ENCODE measurements at regions not wholly inside any gene's neighbourhood (a gene's known extent, or its start where the extent isn't known, plus 50 kb on each side); places are given as distances from the start of the nearest gene placed in this dataset.

DNA sequence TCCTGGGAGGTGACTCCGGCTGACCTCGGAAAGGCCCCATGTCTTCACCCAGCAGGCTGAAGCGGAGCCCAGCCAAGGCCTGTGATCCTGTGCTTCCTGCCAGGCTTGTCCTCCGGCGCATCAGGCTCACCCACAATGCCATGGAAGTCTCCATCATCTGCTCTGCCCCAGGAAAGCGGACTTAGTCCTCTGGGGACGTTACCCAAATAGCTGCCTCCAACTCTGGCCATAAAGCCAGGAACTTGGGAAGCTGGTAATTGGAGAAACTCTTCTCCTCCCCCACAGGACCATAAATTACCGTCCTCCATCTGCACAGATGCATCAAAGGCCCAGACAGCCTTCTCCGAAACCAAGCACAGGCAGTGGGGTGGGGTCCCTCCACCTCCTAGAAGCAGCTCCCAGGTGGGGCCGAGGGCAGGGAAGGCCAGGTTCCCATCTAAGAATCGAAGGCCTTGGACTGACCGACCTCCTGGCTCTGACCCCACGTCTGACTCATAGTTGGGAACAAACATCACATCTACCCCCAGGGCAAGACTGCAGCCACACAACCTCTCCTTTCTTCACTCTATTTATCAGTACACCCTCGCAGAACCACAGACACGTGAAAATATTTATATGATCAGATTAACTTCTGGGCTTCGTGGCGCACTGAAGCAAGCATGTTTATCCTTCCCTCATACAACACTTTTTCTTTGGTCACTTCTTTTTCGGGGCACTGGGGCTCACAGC, 56.4 kb downstream of the PITPNM2 start:
- TF ChIP-seq SIN3A (IDR thresholded peaks at IDR 0.05; ENCODE audit: borderline replicate concordance, insufficient read depth, low read length) (no peak), FOXP2 (optimal IDR thresholded peaks at IDR 0.05; ENCODE audit: borderline replicate concordance, extremely low read depth, extremely low read length, insufficient read depth) (peak; percentile 13)

DNA sequence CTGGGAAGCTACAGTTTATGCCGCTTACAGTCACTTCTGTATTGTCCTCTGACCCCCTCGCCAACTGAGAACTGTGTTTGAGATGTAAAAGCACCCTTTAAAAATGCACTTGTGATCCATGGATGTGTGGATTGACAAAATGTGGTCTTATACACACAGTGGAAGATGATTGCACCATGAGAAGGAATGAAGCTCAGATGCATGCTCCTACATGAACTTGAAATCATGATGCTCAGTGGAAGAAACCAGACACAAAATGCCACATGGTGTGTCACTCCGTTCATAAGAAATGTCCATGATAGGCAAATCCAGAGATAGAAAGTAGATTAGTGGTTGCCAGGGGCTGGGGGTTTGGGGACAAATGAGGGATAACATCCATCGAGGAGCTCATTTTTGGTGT, 58.0 kb downstream of the PITPNM2 start:
- no peak for TF ChIP-seq FOXP2 (optimal IDR thresholded peaks at IDR 0.05; ENCODE audit: borderline replicate concordance, extremely low read depth, extremely low read length, insufficient read depth)
- no peak for TF ChIP-seq TAF1 (IDR thresholded peaks at IDR 0.05; ENCODE audit: borderline replicate concordance, insufficient read depth, low read length)
- TF ChIP-seq POLR2AphosphoS5 (IDR thresholded peaks at IDR 0.05; ENCODE audit: low read depth, low read length), result no peak
- TF ChIP-seq SIN3A (IDR thresholded peaks at IDR 0.05; ENCODE audit: borderline replicate concordance, insufficient read depth, low read length), result no peak
- TF ChIP-seq, protein P1, sequence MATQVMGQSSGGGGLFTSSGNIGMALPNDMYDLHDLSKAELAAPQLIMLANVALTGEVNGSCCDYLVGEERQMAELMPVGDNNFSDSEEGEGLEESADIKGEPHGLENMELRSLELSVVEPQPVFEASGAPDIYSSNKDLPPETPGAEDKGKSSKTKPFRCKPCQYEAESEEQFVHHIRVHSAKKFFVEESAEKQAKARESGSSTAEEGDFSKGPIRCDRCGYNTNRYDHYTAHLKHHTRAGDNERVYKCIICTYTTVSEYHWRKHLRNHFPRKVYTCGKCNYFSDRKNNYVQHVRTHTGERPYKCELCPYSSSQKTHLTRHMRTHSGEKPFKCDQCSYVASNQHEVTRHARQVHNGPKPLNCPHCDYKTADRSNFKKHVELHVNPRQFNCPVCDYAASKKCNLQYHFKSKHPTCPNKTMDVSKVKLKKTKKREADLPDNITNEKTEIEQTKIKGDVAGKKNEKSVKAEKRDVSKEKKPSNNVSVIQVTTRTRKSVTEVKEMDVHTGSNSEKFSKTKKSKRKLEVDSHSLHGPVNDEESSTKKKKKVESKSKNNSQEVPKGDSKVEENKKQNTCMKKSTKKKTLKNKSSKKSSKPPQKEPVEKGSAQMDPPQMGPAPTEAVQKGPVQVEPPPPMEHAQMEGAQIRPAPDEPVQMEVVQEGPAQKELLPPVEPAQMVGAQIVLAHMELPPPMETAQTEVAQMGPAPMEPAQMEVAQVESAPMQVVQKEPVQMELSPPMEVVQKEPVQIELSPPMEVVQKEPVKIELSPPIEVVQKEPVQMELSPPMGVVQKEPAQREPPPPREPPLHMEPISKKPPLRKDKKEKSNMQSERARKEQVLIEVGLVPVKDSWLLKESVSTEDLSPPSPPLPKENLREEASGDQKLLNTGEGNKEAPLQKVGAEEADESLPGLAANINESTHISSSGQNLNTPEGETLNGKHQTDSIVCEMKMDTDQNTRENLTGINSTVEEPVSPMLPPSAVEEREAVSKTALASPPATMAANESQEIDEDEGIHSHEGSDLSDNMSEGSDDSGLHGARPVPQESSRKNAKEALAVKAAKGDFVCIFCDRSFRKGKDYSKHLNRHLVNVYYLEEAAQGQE (IDR thresholded peaks at IDR 0.05; ENCODE audit: insufficient read depth in 1 of 2, low read depth in 2 of 2, low read length in 2 of 2), result no peak

DNA sequence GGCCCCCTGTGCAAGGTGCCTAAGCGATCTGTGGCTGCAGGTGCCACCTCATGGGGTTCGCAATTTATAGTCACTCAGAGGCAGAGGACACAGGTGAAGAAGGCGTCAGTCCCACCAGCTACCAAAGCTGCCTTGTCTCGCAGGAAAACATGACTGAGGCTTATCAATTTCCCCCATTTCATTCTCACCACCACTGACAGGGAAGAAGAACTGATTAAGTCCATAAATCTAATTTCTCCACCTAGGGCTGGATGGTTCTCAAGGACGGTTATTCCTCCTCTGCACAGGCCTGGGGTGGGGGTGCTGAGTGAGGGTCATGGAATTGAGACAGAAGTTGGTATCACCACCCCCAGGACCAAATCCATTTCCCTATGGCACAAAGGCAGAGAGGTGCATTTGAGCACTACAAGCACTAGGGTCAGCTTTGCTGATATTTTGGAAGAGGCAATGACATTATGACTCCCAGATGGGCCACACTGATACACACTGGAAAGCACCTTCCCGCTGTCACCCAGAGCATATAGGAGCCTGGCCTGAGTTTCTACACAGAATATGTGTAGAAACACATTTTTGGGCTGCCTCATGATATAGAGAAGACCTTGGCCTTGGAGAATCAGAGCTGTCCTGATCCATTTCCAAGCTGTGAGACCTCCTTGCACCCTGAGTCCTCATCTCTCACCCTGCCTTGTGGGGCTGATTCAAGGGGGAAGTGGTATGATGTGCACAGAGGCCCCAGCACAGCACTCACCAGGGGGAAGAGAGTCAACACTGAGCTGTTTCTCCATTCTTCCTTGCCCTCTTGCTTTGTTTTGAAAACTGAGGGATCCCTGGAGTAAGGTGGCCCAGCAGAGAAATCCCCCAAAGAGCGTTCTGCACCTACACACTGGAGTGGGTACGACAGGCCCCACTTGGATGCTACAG, 59.4 kb downstream of the PITPNM2 start:
- no peak for TF ChIP-seq SIN3A (IDR thresholded peaks at IDR 0.05; ENCODE audit: borderline replicate concordance, insufficient read depth, low read length)
- no peak for TF ChIP-seq FOXP2 (optimal IDR thresholded peaks at IDR 0.05; ENCODE audit: borderline replicate concordance, extremely low read depth, extremely low read length, insufficient read depth)
- TF ChIP-seq, protein P1 (IDR thresholded peaks at IDR 0.05; ENCODE audit: insufficient read depth in 1 of 2, low read depth in 2 of 2, low read length in 2 of 2), result no peak
- TF ChIP-seq POLR2AphosphoS5 (IDR thresholded peaks at IDR 0.05; ENCODE audit: low read depth, low read length), result no peak
- no peak for TF ChIP-seq TAF1 (IDR thresholded peaks at IDR 0.05; ENCODE audit: borderline replicate concordance, insufficient read depth, low read length)

DNA sequence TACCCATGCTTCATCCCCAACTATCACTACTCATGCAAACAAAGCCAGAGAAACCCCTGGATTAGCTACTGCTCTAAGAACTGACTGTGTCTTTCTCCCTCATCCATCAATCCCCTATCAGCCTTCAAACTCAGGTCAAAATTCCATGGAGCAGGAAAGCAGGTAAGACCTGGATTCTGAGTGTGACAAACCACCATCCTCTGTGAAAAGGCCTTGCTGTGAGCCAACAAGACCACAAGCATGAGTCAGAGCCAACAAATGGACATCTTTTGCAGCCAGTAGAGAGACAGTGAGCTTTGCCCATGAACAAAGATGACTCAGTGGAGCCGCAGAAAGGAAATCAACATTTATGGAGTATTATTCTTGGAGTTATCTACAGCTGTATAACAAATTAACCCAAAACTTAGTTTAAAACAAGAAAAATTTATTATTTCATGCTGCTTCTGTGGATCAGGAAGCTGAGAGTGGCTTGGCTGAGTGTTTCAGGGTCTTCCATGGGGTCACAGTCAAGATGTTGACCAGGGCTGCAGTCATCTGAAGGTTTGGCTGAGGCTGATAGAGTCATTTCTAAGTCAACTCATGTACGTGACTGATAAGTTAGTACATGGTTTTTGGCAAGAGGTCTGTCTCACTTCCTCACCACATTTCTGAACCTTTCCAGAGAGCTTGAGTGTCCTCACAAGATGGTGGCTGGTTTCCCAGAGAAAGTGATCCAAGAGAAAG, 61.1 kb downstream of the PITPNM2 start:
- no peak for TF ChIP-seq TAF1 (IDR thresholded peaks at IDR 0.05; ENCODE audit: borderline replicate concordance, insufficient read depth, low read length)
- TF ChIP-seq POLR2AphosphoS5 (IDR thresholded peaks at IDR 0.05; ENCODE audit: low read depth, low read length), result no peak
- no peak for TF ChIP-seq FOXP2 (optimal IDR thresholded peaks at IDR 0.05; ENCODE audit: borderline replicate concordance, extremely low read depth, extremely low read length, insufficient read depth)
- TF ChIP-seq, protein P1 (IDR thresholded peaks at IDR 0.05; ENCODE audit: insufficient read depth in 1 of 2, low read depth in 2 of 2, low read length in 2 of 2), result no peak
- TF ChIP-seq SIN3A (IDR thresholded peaks at IDR 0.05; ENCODE audit: borderline replicate concordance, insufficient read depth, low read length), result no peak

DNA sequence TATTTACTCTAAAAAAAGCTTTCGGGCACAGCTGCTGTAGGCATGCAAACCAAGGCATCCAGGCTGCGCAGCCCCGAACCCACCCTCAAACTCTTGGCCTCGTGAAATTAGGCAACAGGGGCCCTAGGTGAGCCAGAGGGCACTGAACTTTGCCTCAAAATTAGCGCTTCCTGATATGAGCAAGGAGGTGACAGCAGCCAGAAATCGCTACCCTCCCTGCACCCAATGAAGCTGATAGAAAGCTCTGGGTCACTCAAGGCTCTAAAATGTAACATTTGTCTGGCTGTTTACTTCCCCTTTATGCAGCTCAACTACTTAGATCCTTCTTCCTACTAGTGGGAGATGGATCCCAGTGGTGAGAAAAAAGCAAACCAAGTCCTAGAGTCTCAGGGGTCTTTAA, 61.8 kb downstream of the PITPNM2 start:
- TF ChIP-seq FOXP2 (optimal IDR thresholded peaks at IDR 0.05; ENCODE audit: borderline replicate concordance, extremely low read depth, extremely low read length, insufficient read depth), result no peak
- TF ChIP-seq, protein P1 (IDR thresholded peaks at IDR 0.05; ENCODE audit: insufficient read depth in 1 of 2, low read depth in 2 of 2, low read length in 2 of 2), result no peak
- no peak for TF ChIP-seq POLR2AphosphoS5 (IDR thresholded peaks at IDR 0.05; ENCODE audit: low read depth, low read length)
- TF ChIP-seq SIN3A (IDR thresholded peaks at IDR 0.05; ENCODE audit: borderline replicate concordance, insufficient read depth, low read length), result no peak
- no peak for TF ChIP-seq TAF1 (IDR thresholded peaks at IDR 0.05; ENCODE audit: borderline replicate concordance, insufficient read depth, low read length)

All from PFSK-1 (cell line).